Uterus (tissue), 3 donors: ENCODE measurements at regions not wholly inside any gene's neighbourhood (a gene's known extent, or its start where the extent isn't known, plus 50 kb on each side); places are given as distances from the start of the nearest gene placed in this dataset.

ENCODE experiments used
- DNase-seq, 2 donors: peaks; one replicate each; pipeline ENCODE4 v3.0.0-alpha.2; 2019 to 2020
- H3K27ac ChIP-seq, 2 donors: fragments of 200-600 bp; sonication (generic); 1 replicate in 1 of 2; 2 replicates in 1 of 2; pipeline ENCODE4 v1.5.1; 2016 to 2018
- H3K27me3 ChIP-seq, 2 donors: fragments of 200-600 bp; sonication (generic); one replicate each; pipeline ENCODE4 v1.5.1; 2018 to 2019; ENCODE audit warnings: control low read depth in 1 of 2
- H3K36me3 ChIP-seq, 2 donors: fragments of 200-600 bp; sonication (generic); one replicate each; pipeline ENCODE4 v1.5.1; 2019; ENCODE audit warnings: control low read depth in 1 of 2
- H3K4me1 ChIP-seq, 2 donors: fragments of 200-600 bp; sonication (generic); one replicate each; pipeline ENCODE4 v1.5.1; 2018 to 2019; ENCODE audit warnings: control low read depth in 1 of 2
- H3K4me3 ChIP-seq, 2 donors: fragments of 200-600 bp; sonication (generic); 1 replicate in 1 of 2; 2 replicates in 1 of 2; pipeline ENCODE4 v1.5.1; 2018 to 2019; ENCODE audit warnings: mild to moderate bottlenecking in 1 of 2
- H3K9me3 ChIP-seq, 2 donors: fragments of 200-600 bp; sonication (generic); one replicate each; pipeline ENCODE4 v1.5.1; 2019; ENCODE audit warnings: control low read depth in 1 of 2
- CTCF ChIP-seq, 4 experiments: fragments of 200-600 bp in 2 of 4; fragments of 450-650 bp in 2 of 4; sonication (generic) in 2 of 4; IDR thresholded peaks; one replicate each; pipeline ENCODE4 v1.5.1; 2016 to 2019; ENCODE audit warnings: antibody characterized with exemption in 4 of 4, mild to moderate bottlenecking in 2 of 4, moderate library complexity in 1 of 4
- POLR2A ChIP-seq, 2 donors: fragments of 450-650 bp; IDR thresholded peaks; one replicate each; pipeline ENCODE4 v1.6.1; 2016; ENCODE audit warnings: antibody characterized with exemption in 2 of 2, mild to moderate bottlenecking in 1 of 2, moderate library complexity in 1 of 2
- intact Hi-C: fragments of 100-400 bp; cut with DNase I; formaldehyde crosslinking; loops from one replicate; pipeline ENCODE4 v1.15.1; 2023; ENCODE audit warnings: low total_unique reads
- donor health status: DM: yes; HTN: yes; CAD: no.

DNA sequence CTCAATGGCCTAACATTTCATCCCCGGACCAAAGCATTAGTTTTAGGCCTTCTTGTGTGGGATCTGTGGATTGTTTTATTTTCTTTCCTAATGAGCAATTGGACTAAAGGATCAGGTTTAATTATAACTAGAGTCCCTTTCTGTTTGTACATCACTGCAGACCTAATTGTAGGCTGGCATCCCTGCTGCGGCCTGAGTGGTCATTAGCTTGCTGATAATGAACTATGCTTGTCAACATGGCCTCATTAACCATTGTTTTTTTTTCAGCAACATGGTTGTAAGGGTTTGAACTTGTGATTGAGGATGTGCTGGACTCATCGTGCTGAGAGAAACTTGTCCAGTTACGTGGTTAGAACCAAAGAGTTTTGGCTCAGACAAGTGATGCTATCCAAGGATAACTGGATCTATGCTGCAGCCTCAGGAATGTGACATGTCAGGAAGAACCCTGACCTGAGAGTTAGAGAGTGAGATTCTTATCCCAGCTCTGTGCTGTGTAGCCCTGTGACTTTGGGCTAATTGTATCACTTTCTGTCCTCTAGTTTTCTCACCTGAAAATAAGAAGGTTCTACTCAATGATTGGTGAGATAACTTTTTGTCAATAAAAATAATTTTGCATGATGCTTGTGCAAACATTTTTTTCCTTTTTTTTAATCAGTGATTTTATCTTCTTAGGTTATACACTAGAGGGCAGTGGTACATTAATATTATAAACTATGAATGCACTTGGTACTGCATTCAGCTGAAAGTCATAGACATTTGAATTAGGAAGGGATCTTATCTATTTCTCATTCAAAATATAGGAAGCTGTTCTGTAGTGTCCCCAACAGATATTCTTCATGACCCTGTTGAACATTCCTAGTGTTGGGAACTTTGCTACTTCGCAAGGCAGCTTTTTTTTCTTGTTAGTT, 140.9 kb downstream of the RNF144B start:
- Histone ChIP-seq H3K4me1 (no peaks in the 10 kb centered on the region), H3K9me3 (no peaks in the 10 kb centered on the region), H3K4me3 (no peak overlapping the region), H3K36me3 (no peaks in the 10 kb centered on the region), H3K27me3 (no peaks in the 10 kb centered on the region), H3K27ac (no peak overlapping the region)
- TF ChIP-seq POLR2A (IDR thresholded peaks at IDR 0.05) = no peak
- TF ChIP-seq CTCF (IDR thresholded peaks at IDR 0.05) = peak in 1 of 4 experiments; percentile 19
- no peak for DNase-seq
- intact Hi-C loops = no loop called here

DNA sequence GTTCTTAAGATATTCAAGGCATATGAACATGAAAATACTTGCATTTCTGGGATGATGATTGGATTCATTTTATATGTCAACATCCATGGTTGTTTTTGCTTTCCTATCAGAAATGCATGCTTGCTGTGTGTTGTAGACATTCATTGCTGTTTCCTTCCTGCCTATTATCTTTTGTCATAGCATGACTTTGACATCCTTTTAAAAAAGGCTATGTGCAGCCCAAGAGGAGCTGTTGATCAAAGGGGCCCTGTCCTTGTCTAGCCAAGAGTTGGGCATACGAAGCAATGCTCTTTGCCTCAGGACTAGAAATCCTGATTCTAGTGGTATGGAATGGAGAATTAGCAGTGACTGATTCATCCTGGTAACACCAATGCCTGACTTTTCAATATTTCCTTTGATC, 143.1 kb downstream of the RNF144B start:
- Histone ChIP-seq H3K27ac (no peak overlapping the region), H3K4me1 (no peaks in the 10 kb centered on the region), H3K9me3 (no peaks in the 10 kb centered on the region), H3K4me3 (no peak overlapping the region), H3K27me3 (no peaks in the 10 kb centered on the region), H3K36me3 (no peaks in the 10 kb centered on the region)
- no peak for DNase-seq
- TF ChIP-seq POLR2A (IDR thresholded peaks at IDR 0.05) = no peak
- intact Hi-C loops = no loop called here

DNA sequence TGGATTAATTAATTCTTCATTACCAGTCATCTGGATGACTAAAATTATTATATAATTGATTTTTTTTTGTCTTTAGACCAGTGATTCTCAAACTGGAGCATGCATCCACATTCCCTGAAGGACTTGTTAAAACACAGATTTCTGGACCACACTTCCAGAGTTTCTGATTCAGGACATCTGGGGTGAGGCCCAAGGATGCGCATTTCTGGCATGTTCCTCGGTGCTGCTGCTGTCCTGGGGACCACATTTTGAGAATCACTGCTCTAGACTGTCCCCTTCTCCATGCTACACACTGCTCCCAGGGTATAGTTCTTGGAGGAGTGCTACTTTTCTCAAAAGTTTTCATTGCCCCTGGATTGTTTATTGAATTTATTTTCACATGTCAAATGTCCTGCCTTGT, 145.0 kb downstream of the RNF144B start:
- H3K27me3 ChIP-seq = no peaks in the 10 kb centered on the region
- H3K4me3 ChIP-seq = no peak overlapping the region
- H3K4me1 ChIP-seq = no peaks in the 10 kb centered on the region
- no peak for TF ChIP-seq POLR2A (IDR thresholded peaks at IDR 0.05)
- no peak for TF ChIP-seq CTCF (IDR thresholded peaks at IDR 0.05)
- no peaks in the 10 kb centered on the region for H3K9me3 ChIP-seq
- H3K27ac ChIP-seq = no peak overlapping the region
- DNase-seq = no peak
- intact Hi-C loops = no loop called here
- H3K36me3 ChIP-seq = no peaks in the 10 kb centered on the region

- Histone ChIP-seq H3K27ac (no peak overlapping the region), H3K4me3 (no peak overlapping the region), H3K27me3 (no peaks in the 10 kb centered on the region), H3K9me3 (no peaks in the 10 kb centered on the region), H3K36me3 (no peaks in the 10 kb centered on the region), H3K4me1 (no peaks in the 10 kb centered on the region)
- no peak for DNase-seq
- intact Hi-C loops = no loop called here
- TF ChIP-seq CTCF (IDR thresholded peaks at IDR 0.05) = no peak
- no peak for TF ChIP-seq POLR2A (IDR thresholded peaks at IDR 0.05)
Observed at GRCh38 chr6:18533793-18534192, 146.6 kb downstream of the RNF144B start.

GRCh38 chr6:18536591-18537055, 149.5 kb downstream of the RNF144B start:
- Histone ChIP-seq H3K4me3 (no peak overlapping the region), H3K9me3 (no peaks in the 10 kb centered on the region), H3K36me3 (no peaks in the 10 kb centered on the region), H3K4me1 (no peaks in the 10 kb centered on the region), H3K27me3 (no peaks in the 10 kb centered on the region), H3K27ac (no peak overlapping the region)
- no peak for DNase-seq
- intact Hi-C loops = no loop called here
- no peak for TF ChIP-seq CTCF (IDR thresholded peaks at IDR 0.05)
